Activated B cell treated with CpG ODN at 0.5 μM for 24 hours (primary cell): ENCODE measurements at regions not wholly inside any gene's neighbourhood (a gene's known extent, or its start where the extent isn't known, plus 50 kb on each side); places are given as distances from the start of the nearest gene placed in this dataset.

Experiments
- ATAC-seq: fragments of 200-7000 bp; cut with Tn5 transposase; one replicate; pipeline ENCODE4 v1.10.0; 2021; ENCODE audit warnings: low read depth, mild to moderate bottlenecking, moderate library complexity
- CTCF ChIA-PET: fragments of 350-600 bp; sonication (Branson Sonifier 250); formaldehyde crosslinking; loops from one replicate; lab custom pipeline; 2021; ENCODE audit warnings: antibody characterized with exemption; lab: Charles Lee
- POLR2A ChIA-PET: fragments of 350-600 bp; sonication (Branson Sonifier 250); formaldehyde crosslinking; loops from one replicate; lab custom pipeline; 2021; ENCODE audit warnings: antibody characterized with exemption; lab: Charles Lee
- DNase-seq: peaks from one replicate; pipeline ENCODE4 v3.0.0; 2022
- H3K27ac Mint-ChIP-seq: one replicate; pipeline ENCODE4 v1.8.0; 2020; ENCODE audit warnings: mixed read lengths
- H3K27me3 Mint-ChIP-seq: one replicate; pipeline ENCODE4 v1.8.0; 2021; ENCODE audit warnings: mixed read lengths
- H3K36me3 Mint-ChIP-seq: one replicate; pipeline ENCODE4 v1.8.0; 2021; ENCODE audit warnings: low read depth, mixed read lengths
- H3K4me1 Mint-ChIP-seq: one replicate; pipeline ENCODE4 v1.8.0; 2021; ENCODE audit warnings: mixed read lengths
- H3K4me3 Mint-ChIP-seq: one replicate; pipeline ENCODE4 v1.8.0; 2020; ENCODE audit warnings: mild to moderate bottlenecking, mixed read lengths
- H3K9me3 Mint-ChIP-seq: one replicate; pipeline ENCODE4 v1.8.0; 2020; ENCODE audit warnings: mixed read lengths
- intact Hi-C: fragments of 100-400 bp; cut with micrococcal nuclease; formaldehyde crosslinking; loops from one replicate; pipeline ENCODE4 v1.15.1; 2024
- TF ChIP-seq, protein P1 (sequence below): fragments of 200-600 bp; IDR thresholded peaks from one replicate; pipeline ENCODE4 v1.8.0; 2022; ENCODE audit warnings: antibody characterized with exemption, mild to moderate bottlenecking

DNA sequence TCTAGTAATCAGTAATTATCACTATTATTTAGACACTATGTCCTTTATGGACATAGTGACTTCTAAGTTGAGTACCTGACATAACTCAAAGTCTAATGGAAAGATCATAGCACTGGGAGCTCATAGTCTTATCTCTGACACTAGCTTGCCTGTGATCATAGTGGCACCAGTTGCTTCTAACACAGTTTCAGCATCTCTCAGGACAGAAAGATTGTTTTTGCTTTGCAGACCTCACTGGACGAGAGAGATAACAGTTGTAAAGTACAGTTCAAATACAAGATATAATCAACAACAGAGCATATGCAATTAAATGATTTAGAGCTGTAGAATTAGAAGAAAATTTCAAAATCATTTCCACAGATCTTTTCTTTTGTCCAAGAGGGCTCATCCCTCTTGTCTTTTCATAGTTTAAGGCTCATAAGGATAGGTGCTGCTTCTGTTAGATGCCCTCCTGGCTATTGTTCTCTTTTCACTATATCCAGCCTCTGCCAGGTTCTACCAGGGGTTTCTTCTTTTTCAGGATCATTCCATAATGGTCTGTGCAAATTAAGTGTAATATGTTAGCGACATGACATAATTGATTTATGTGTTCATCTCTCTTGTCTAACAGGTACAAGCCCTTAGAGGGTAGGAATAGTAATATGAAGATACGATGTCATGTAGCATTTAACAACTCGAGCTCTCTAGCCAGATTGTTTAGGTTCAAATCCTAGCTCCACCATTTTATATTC is 1175.4 kb upstream of the TENM4 start:
- TF ChIP-seq, protein P1, sequence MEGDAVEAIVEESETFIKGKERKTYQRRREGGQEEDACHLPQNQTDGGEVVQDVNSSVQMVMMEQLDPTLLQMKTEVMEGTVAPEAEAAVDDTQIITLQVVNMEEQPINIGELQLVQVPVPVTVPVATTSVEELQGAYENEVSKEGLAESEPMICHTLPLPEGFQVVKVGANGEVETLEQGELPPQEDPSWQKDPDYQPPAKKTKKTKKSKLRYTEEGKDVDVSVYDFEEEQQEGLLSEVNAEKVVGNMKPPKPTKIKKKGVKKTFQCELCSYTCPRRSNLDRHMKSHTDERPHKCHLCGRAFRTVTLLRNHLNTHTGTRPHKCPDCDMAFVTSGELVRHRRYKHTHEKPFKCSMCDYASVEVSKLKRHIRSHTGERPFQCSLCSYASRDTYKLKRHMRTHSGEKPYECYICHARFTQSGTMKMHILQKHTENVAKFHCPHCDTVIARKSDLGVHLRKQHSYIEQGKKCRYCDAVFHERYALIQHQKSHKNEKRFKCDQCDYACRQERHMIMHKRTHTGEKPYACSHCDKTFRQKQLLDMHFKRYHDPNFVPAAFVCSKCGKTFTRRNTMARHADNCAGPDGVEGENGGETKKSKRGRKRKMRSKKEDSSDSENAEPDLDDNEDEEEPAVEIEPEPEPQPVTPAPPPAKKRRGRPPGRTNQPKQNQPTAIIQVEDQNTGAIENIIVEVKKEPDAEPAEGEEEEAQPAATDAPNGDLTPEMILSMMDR = no peak
- ChIA-PET CTCF (no interaction called here), POLR2A (no interaction called here)
- H3K4me3 Mint-ChIP-seq = no peak overlapping the region
- intact Hi-C loops = no loop called here
- DNase-seq = no peak
- ATAC-seq = no peak
- no peaks in the 10 kb centered on the region for H3K36me3 Mint-ChIP-seq
- no peaks in the 10 kb centered on the region for H3K4me1 Mint-ChIP-seq
- no peak overlapping the region for H3K27ac Mint-ChIP-seq
- H3K9me3 Mint-ChIP-seq = peaks cover 2% of the 10 kb centered on the region
- H3K27me3 Mint-ChIP-seq = no peaks in the 10 kb centered on the region

DNA sequence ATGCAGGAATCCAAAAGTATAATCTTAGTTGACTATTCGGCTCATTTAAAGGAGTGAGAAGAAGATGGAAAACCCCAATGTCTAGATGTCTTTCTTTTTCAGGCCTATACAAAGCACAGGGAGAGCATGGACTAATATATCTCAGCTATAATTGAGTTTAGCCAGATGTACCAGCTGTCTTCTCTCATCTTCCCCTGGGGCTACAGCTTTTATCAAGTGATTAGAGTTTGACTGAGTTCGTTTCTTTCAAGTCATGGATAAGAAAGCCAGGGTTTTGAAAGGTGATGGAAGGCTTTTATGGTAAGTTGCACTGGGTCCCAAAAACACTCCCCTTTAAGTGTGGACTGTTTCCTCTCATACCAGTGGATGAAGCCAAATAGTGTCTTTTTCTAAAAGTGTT is 1172.8 kb upstream of the TENM4 start:
- TF ChIP-seq, protein P1 = no peak
- Mint-ChIP-seq H3K9me3 (peaks cover 6% of the 10 kb centered on the region), H3K27me3 (no peaks in the 10 kb centered on the region), H3K27ac (no peak overlapping the region), H3K36me3 (no peaks in the 10 kb centered on the region), H3K4me3 (no peak overlapping the region), H3K4me1 (no peaks in the 10 kb centered on the region)
- ChIA-PET CTCF (interaction anchor here (0.6 kb wide), 1 partner anchor 621 kb away, joined by 4 read pairs; no protein-coding TSS in a partner anchor), POLR2A (no interaction called here)
- DNase-seq (no peak), ATAC-seq (no peak)
- intact Hi-C loops = no loop called here

DNA sequence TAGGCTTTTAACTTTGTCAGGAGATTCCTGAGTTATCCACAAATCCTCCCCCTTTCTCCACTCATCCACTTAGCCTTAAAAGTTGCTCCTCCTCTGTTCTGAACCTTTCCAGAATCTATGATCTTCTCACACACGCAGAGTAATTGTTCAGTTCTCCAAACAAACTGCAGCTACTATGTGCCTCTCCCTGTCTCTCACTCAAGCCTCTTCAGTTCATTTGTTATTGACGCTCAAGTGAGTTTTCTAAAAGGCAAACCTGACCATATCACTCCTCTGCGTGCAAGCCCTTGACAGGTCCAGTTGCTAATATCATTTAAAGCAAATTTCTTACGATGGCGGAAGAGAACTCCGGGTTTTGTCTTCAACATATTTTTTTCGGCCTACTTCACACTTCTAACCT is 1169.7 kb upstream of the TENM4 start:
- H3K4me1 Mint-ChIP-seq = no peaks in the 10 kb centered on the region
- H3K27ac Mint-ChIP-seq = no peak overlapping the region
- CTCF ChIA-PET = no interaction called here
- no peaks in the 10 kb centered on the region for H3K36me3 Mint-ChIP-seq
- POLR2A ChIA-PET = no interaction called here
- H3K4me3 Mint-ChIP-seq = no peak overlapping the region
- H3K9me3 Mint-ChIP-seq = peaks cover 6% of the 10 kb centered on the region
- ATAC-seq (no peak), DNase-seq (no peak)
- no peaks in the 10 kb centered on the region for H3K27me3 Mint-ChIP-seq
- intact Hi-C loops = no loop called here
- TF ChIP-seq, protein P1 = no peak

DNA sequence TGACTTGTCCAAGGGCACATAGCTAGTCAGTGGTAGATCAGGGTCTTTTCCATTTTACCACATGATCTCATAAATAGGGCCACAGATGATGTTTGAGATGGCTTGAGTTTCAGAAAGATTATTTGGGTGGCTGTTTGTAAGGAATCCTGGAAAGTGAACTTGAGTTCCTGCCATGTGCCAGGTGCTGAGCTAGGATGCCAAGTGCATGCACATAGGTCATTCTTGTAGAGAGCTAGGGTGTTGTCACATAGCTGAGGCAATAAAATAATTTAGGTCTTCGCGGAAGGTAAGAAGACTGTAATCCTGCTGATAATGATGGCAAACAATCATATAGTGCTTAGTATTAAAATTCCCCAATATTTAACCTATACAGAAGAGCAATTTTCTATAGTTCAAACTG is 1162.6 kb upstream of the TENM4 start:
- DNase-seq (no peak), ATAC-seq (no peak)
- H3K4me1 Mint-ChIP-seq = no peaks in the 10 kb centered on the region
- no peaks in the 10 kb centered on the region for H3K9me3 Mint-ChIP-seq
- intact Hi-C loops = no loop called here
- H3K27ac Mint-ChIP-seq = no peak overlapping the region
- TF ChIP-seq, protein P1 = no peak
- ChIA-PET POLR2A (no interaction called here), CTCF (no interaction called here)
- H3K4me3 Mint-ChIP-seq = no peak overlapping the region
- no peaks in the 10 kb centered on the region for H3K27me3 Mint-ChIP-seq
- no peaks in the 10 kb centered on the region for H3K36me3 Mint-ChIP-seq

DNA sequence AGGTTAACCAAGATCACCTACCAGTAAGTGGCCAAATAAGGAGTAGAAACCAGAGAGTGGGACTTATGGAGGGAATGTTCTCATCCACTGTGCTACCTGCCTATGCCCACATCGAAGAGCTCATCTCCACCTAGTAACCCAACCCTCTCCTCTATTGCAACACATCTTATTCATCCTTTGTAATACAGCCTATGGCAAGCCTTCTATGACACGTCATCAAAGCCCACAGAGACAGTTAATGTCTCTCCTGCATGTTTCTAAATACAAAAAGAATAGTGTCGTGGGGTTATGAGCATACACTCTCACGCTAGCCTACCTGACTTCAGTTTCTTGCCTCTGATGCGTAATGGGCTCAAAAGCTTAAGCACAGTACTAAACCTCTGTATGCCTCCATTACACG is 1158.1 kb upstream of the TENM4 start:
- TF ChIP-seq, protein P1 = no peak
- CTCF ChIA-PET = no interaction called here
- intact Hi-C loops = no loop called here
- Mint-ChIP-seq H3K36me3 (no peaks in the 10 kb centered on the region), H3K9me3 (peaks cover 3% of the 10 kb centered on the region), H3K27ac (no peak overlapping the region), H3K4me1 (no peaks in the 10 kb centered on the region), H3K4me3 (no peak overlapping the region), H3K27me3 (no peaks in the 10 kb centered on the region)
- ATAC-seq (no peak), DNase-seq (no peak)
- POLR2A ChIA-PET = no interaction called here
